Mucosa of stomach (tissue), 1 donor: ENCODE measurements at regions not wholly inside any gene's neighbourhood (a gene's known extent, or its start where the extent isn't known, plus 50 kb on each side); places are given as distances from the start of the nearest gene placed in this dataset.
A peak's percentile ranks its signal among the peaks of the same experiment; 100 is the strongest.

Experiments used
- H3K27me3 ChIP-seq: one replicate; pipeline ENCODE4 v1.7.0; 2013; ENCODE audit warnings: mild to moderate bottlenecking, low read length; ENCODE audit not compliant: control insufficient read depth, insufficient read depth
- H3K36me3 ChIP-seq: one replicate; pipeline ENCODE4 v1.7.0; 2013; ENCODE audit warnings: low read length; ENCODE audit not compliant: control insufficient read depth, insufficient read depth
- H3K4me1 ChIP-seq: one replicate; pipeline ENCODE4 v1.7.0; 2013; ENCODE audit warnings: mild to moderate bottlenecking, low read length; ENCODE audit not compliant: control insufficient read depth, insufficient read depth
- H3K4me3 ChIP-seq: one replicate; pipeline ENCODE4 v1.7.0; 2013; ENCODE audit warnings: low read length
- H3K9ac ChIP-seq: one replicate; pipeline ENCODE4 v1.7.0; 2013; ENCODE audit warnings: mild to moderate bottlenecking, low read length, moderate library complexity
- H3K9me3 ChIP-seq: one replicate; pipeline ENCODE4 v1.7.0; 2013; ENCODE audit warnings: mild to moderate bottlenecking, low read length, moderate library complexity; ENCODE audit not compliant: control insufficient read depth
- donor health status: Pancreatic carcinoma.

- H3K4me1 ChIP-seq: no peaks in the 10 kb centered on the region
- H3K9me3 ChIP-seq: no peaks in the 10 kb centered on the region
- no peak overlapping the region for H3K9ac ChIP-seq
- H3K4me3 ChIP-seq: no peak overlapping the region
- peaks cover 26% of the 10 kb centered on the region for H3K27me3 ChIP-seq
- no peaks in the 10 kb centered on the region for H3K36me3 ChIP-seq
Measured at GRCh38 chr18:55783921-55784320, 195.9 kb upstream of the TCF4 start.

DNA sequence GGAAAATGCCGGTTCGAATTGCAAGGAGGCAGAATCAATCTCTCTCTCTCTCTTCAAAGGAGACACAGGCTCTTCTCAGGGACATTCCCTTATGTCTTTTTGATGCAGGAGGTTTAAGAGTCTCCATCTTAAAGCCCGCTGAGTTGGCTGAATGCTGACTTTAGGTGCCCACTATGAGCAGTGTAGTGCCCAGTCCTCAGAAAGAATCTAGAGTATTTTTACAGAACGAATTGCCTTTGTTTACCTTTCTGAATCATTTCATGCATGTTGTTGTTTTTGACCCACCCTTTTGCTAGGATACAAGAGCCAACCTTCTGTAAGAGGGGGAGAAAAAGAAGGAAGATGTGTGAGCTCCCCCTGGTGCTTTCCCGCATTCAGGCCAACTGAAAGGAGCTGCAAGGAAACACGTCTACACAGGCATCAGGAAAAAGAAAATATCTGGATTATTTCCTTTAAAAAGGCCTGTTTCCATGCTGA is 193.5 kb upstream of the TCF4 start:
- Histone ChIP-seq H3K36me3 (no peaks in the 10 kb centered on the region), H3K4me1 (no peaks in the 10 kb centered on the region), H3K4me3 (no peak overlapping the region), H3K9me3 (no peaks in the 10 kb centered on the region), H3K9ac (no peak overlapping the region), H3K27me3 (peaks cover 35% of the 10 kb centered on the region)

DNA sequence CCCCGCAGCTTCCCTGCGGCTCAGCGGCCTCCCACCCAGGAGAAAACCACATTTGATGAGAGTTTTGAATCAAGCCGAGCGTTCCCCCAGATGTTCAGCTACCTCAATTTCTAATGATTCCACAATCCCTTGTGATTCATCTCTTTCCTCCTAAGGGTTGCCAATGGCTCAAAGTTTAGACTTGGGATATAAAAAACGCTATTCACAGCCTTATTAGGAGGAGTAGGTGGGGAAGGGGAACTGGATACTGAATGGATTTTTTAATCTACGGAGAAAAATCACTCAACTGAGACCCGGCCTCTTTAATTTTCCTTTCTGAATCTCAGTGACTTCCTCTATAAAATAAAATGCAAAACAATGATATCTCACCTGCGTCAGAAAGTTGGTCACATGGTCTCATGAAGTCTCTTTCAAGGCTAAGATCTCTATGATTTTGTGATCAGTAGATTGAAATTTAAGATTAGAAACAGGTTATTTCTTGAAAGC is 192.6 kb upstream of the TCF4 start:
- H3K36me3 ChIP-seq: no peaks in the 10 kb centered on the region
- no peaks in the 10 kb centered on the region for H3K4me1 ChIP-seq
- H3K4me3 ChIP-seq: no peak overlapping the region
- H3K9me3 ChIP-seq: no peaks in the 10 kb centered on the region
- H3K9ac ChIP-seq: peak overlapping the region; percentile 31
- peaks cover 35% of the 10 kb centered on the region for H3K27me3 ChIP-seq

GRCh38 chr18:55779691-55780585 is 191.9 kb upstream of the TCF4 start:
- H3K4me3 ChIP-seq: no peak overlapping the region
- peaks cover 35% of the 10 kb centered on the region for H3K27me3 ChIP-seq
- no peaks in the 10 kb centered on the region for H3K9me3 ChIP-seq
- H3K9ac ChIP-seq: peak overlapping the region; percentile 31
- no peaks in the 10 kb centered on the region for H3K4me1 ChIP-seq
- no peaks in the 10 kb centered on the region for H3K36me3 ChIP-seq

DNA sequence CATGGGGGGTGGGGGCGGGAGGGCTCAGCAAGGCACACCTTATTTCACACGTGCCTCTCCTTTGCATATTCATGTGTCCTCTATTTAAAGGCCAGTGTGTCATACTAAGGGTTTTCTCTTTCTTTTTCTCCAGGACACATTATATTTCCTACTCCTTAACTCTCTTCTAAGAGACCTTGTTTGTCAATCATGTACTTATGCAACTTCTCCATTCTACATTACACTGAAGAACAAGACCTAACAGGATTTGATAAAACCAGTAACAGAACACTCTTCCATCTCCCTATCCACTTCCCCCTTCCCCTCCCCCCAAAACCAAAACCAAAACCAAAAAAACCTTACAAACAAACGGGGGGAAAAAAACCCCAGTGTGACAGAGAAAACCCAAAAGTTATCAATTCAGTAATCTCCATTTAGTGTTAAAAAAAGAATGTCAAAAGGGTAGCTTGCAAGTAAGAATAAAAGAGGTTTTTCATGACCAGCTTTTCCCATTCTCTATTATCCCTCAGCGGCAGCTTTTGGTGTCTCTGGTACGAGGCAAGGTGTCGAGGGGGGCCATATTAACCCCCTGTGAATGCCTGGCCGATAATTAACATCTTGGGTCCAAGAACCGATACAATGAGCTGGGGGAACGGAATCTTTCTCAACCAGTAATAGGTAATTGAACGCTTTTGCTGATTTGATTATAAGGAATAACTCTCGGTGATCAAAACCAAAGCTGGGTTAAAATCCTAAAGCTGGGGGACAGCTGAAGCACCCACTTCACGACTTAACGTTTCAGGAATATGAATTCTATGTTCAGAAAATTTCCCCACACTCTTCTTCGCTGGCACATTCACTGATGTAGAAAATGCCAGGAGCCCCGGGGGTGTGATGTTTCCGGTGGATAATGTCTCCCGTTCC is 191.0 kb upstream of the TCF4 start:
- peaks cover 35% of the 10 kb centered on the region for H3K27me3 ChIP-seq
- H3K4me1 ChIP-seq: no peaks in the 10 kb centered on the region
- H3K9me3 ChIP-seq: no peaks in the 10 kb centered on the region
- peak overlapping the region; percentile 31 for H3K9ac ChIP-seq
- no peaks in the 10 kb centered on the region for H3K36me3 ChIP-seq
- H3K4me3 ChIP-seq: no peak overlapping the region

- Histone ChIP-seq H3K9me3 (no peaks in the 10 kb centered on the region), H3K4me1 (no peaks in the 10 kb centered on the region), H3K4me3 (no peak overlapping the region), H3K36me3 (no peaks in the 10 kb centered on the region), H3K9ac (no peak overlapping the region), H3K27me3 (peaks cover 35% of the 10 kb centered on the region)
Measured at GRCh38 chr18:55777666-55778304, 189.8 kb upstream of the TCF4 start.

GRCh38 chr18:55775972-55776371 is 188.0 kb upstream of the TCF4 start:
- Histone ChIP-seq H3K4me3 (no peak overlapping the region), H3K4me1 (no peaks in the 10 kb centered on the region), H3K27me3 (peaks cover 29% of the 10 kb centered on the region), H3K9ac (no peak overlapping the region), H3K9me3 (no peaks in the 10 kb centered on the region), H3K36me3 (no peaks in the 10 kb centered on the region)

- Histone ChIP-seq H3K9me3 (no peaks in the 10 kb centered on the region), H3K9ac (no peak overlapping the region), H3K4me3 (no peak overlapping the region), H3K36me3 (no peaks in the 10 kb centered on the region), H3K4me1 (no peaks in the 10 kb centered on the region), H3K27me3 (peaks cover 15% of the 10 kb centered on the region)
Measured at GRCh38 chr18:55774505-55774904, 186.5 kb upstream of the TCF4 start.

DNA sequence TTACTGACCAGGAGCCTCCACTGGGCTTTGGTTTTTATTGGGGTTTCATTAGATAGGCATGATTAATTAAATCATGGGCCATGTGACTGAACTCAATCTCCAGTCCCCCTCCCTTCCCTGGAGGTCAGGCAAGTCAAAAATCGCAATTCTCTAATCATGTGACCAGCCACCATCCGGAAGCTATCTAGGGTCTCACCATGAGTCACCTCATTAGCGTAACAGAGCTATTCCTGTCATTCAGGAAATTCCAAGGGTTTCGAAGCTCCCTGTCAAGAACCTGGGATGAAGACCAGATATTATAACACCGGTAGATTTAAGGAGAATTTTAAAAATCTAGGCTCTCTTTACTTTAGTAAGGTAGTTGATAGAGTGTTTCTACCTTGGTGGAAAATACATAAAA is 180.3 kb upstream of the TCF4 start:
- Histone ChIP-seq H3K9me3 (no peaks in the 10 kb centered on the region), H3K27me3 (no peaks in the 10 kb centered on the region), H3K4me1 (no peaks in the 10 kb centered on the region), H3K4me3 (no peak overlapping the region), H3K36me3 (no peaks in the 10 kb centered on the region), H3K9ac (no peak overlapping the region)

DNA sequence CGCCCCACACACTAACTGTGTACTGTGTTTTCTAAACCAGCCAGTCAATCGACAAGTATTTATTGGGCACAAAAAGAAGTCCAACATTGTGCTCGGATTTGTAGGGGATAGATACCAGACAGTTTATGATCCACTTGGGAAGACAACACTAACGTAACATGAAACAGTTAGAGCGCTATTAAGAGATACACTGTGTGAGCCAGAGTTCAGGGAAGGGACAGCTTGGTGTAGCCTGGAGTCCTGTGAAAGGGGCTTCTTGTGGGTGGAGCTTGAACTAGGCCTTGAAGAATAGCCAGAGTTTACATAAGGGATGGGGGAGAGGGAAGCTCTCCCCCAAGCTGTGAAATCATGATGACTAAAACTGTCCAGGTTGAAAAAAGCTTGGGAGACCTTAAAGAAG is 176.4 kb upstream of the TCF4 start:
- H3K9ac ChIP-seq: no peak overlapping the region
- H3K4me1 ChIP-seq: no peaks in the 10 kb centered on the region
- no peaks in the 10 kb centered on the region for H3K36me3 ChIP-seq
- H3K27me3 ChIP-seq: no peaks in the 10 kb centered on the region
- H3K9me3 ChIP-seq: no peaks in the 10 kb centered on the region
- H3K4me3 ChIP-seq: no peak overlapping the region

DNA sequence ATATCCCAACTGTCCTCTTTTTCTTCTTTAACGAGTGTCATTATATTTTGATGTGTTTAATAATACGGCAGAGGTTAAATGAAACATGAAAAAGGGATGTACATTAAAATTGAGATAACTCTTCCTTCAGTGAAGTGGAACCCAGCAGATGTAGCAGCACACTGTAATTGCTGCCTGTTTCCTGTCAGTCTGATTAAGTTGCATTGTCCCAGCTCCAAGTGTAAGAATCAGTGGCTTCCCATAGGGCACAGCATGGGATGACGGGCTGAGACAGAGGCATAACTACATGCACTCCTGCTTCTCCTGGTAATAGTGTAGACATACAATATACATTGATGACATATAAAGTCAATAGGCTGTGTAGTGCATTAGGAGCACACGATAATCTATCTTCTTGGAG is 175.8 kb upstream of the TCF4 start:
- no peaks in the 10 kb centered on the region for H3K4me1 ChIP-seq
- H3K27me3 ChIP-seq: no peaks in the 10 kb centered on the region
- H3K9ac ChIP-seq: no peak overlapping the region
- no peak overlapping the region for H3K4me3 ChIP-seq
- no peaks in the 10 kb centered on the region for H3K9me3 ChIP-seq
- H3K36me3 ChIP-seq: no peaks in the 10 kb centered on the region
